ENCODE measurements at regions not wholly inside any gene's neighbourhood (a gene's known extent, or its start where the extent isn't known, plus 50 kb on each side); places are given as distances from the start of the nearest gene placed in this dataset.

GRCh38 chr6:84576029-84576428 lies 188.4 kb downstream of the TBX18 start:
- TF ChIP-seq RAD21 (IDR thresholded peaks at IDR 0.05 in 1 of 2, conservative IDR thresholded peaks at IDR 0.05 in 1 of 2; ENCODE audit: low read depth in 2 of 2, low read length in 2 of 2) (no peak), ZNF274 (IDR thresholded peaks at IDR 0.05; ENCODE audit: borderline replicate concordance, extremely low read depth, low read length) (no peak), YY1 (IDR thresholded peaks at IDR 0.05; ENCODE audit: low read depth, low read length) (no peak), CHD2 (IDR thresholded peaks at IDR 0.05; ENCODE audit: low read length) (no peak), MAFK (IDR thresholded peaks at IDR 0.05; ENCODE audit: low read depth, low read length) (no peak), PHF8 (conservative IDR thresholded peaks at IDR 0.05; ENCODE audit: low read depth, low read length) (no peak), POLR2A (IDR thresholded peaks at IDR 0.05; ENCODE audit: control extremely low read depth in 1 of 2, low read depth in 2 of 2, low read length in 2 of 2) (no peak), POU5F1 (IDR thresholded peaks at IDR 0.05; ENCODE audit: low read depth, low read length) (no peak), TCF12 (IDR thresholded peaks at IDR 0.05; ENCODE audit: low read depth, low read length) (no peak), SIRT6 (IDR thresholded peaks at IDR 0.05; ENCODE audit: low read length) (no peak), EP300 (IDR thresholded peaks at IDR 0.05; ENCODE audit: borderline replicate concordance in 1 of 2, low read depth in 2 of 2, low read length in 2 of 2) (no peak), EZH2 (IDR thresholded peaks at IDR 0.05; ENCODE audit: low read depth, low read length, severe bottlenecking) (no peak)
- TF ChIP-seq, protein P1, sequence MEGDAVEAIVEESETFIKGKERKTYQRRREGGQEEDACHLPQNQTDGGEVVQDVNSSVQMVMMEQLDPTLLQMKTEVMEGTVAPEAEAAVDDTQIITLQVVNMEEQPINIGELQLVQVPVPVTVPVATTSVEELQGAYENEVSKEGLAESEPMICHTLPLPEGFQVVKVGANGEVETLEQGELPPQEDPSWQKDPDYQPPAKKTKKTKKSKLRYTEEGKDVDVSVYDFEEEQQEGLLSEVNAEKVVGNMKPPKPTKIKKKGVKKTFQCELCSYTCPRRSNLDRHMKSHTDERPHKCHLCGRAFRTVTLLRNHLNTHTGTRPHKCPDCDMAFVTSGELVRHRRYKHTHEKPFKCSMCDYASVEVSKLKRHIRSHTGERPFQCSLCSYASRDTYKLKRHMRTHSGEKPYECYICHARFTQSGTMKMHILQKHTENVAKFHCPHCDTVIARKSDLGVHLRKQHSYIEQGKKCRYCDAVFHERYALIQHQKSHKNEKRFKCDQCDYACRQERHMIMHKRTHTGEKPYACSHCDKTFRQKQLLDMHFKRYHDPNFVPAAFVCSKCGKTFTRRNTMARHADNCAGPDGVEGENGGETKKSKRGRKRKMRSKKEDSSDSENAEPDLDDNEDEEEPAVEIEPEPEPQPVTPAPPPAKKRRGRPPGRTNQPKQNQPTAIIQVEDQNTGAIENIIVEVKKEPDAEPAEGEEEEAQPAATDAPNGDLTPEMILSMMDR (IDR thresholded peaks at IDR 0.05; ENCODE audit: control extremely low read depth in 1 of 3, insufficient read depth in 1 of 3, low read depth in 1 of 3, low read length in 3 of 3), result no peak

Measured in H1 (cell line).